HG02981 (cell line): ENCODE measurements at regions not wholly inside any gene's neighbourhood (a gene's known extent, or its start where the extent isn't known, plus 50 kb on each side); places are given as distances from the start of the nearest gene placed in this dataset.
A peak's percentile ranks its signal among the peaks of the same experiment; 100 is the strongest.
"Not testable (repeated sequence)": the region's sequence is repeated elsewhere in the genome, so short reads cannot be mapped to it uniquely, and the experiment has no call there.

Experiments used
- ATAC-seq: cut with Tn5 transposase; IDR thresholded peaks from one replicate; pipeline ENCODE4 v1.9.1; 2021; ENCODE audit warnings: mild to moderate bottlenecking, moderate library complexity; ENCODE audit not compliant: unreplicated experiment

DNA sequence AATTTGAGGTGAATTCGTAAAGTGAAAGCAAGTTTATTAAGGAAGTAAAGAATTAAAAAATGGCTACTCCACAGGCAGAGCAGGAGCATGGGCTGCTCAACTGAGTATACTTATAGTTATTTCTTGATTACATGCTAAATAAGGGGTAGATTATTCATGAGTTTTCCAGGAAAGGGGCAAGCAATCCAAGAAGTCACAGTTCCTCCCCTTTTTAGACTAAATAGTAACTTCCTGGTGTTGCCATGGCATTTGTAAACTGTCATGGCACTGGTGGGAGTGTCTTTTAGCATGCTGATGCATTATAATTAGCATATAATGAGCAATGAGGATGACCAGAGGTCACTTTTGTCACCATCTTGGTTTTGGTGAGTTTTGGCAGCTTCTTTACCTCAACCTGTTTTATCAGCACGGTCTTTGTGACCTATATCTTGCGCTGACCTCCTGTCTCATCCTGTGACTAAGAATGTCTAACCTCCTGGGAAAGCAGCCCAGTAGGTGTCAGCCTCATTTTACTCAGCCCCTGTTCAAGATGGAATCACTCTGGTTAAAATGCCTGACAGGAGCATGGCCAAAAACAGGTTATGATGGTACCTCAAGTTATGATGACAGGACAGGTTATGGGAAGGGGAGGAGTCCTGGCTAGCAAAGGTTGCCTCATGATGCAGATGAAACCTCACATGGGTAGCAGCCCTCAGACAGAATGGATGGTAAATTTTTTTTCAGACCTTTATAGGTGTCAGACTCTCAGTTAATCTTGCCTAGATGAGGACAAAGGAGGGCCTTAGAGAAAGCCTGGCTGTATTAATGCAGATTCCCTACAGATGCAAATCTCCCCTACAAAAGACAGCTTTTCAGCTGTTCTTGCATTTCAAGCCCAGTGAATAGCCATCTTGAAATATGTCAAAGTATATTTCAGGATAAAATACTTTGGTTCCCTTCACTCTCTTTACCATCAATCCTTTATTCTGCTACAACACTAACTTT lies 49.7 kb downstream of the SIPA1L2 start:
- no peak for ATAC-seq

DNA sequence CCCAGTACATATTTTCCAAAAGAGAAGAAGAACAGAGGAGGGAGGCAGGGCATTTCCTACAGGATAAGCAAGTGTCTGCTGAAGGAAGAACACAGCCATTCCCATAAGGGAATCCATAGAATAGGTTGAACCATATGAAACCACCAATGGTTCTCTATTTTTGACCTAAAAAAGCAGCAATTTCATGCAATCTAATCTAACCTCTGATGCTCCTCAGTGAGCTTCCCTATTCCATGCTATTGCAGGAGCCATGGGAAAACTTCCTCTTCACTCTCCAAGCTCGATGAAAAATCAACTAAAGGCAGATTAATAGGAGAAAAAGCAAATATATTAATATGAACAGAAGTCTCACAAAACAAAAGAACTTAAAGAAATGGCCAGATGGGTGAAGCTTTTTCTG lies 50.5 kb downstream of the SIPA1L2 start:
- ATAC-seq: no peak

DNA sequence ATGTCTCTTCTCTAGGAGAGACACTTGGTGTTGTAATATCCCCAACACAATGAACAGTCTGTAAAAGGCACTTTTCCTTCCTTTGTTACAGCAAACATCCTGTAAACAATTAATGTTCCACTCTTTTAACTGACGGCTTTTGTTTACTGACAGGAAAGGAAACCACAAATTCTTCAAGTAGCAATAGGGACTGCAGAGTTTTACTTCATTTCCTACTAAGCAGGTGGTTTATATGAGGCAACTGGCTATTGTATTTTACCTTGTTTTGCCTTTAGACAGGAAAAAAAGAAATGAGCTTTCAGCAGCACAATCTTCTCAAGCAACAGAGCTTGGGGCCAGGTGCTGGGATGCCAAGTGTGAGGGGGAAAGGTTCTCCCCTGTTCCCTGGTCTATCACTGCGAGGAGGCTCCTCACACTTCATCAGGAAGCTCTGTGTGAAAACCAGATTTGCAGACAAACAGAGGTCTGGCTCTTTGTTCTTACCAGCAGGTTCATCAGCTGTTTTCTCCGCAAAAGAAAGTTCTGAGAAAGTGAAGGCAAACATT lies 51.2 kb downstream of the SIPA1L2 start:
- peak; percentile 45 for ATAC-seq

DNA sequence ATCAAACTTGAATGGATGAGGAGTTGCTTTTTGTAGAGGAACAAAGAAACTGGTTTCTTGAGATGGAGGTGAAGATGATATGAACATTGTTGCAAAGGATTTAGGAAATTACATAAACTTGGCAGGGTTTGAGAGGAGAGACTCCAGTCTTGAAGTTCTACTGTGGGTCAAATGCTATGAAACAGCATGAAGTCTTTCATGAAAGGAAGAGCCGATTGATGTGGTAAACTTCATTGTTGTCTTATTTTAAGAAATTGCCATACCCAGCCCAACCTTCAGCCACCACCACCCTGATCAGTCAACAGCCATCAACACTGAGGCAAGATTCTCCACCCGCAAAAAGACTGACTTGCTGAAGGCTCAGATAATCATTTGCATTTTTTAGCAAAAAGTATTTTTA lies 52.2 kb downstream of the SIPA1L2 start:
- no peak for ATAC-seq

DNA sequence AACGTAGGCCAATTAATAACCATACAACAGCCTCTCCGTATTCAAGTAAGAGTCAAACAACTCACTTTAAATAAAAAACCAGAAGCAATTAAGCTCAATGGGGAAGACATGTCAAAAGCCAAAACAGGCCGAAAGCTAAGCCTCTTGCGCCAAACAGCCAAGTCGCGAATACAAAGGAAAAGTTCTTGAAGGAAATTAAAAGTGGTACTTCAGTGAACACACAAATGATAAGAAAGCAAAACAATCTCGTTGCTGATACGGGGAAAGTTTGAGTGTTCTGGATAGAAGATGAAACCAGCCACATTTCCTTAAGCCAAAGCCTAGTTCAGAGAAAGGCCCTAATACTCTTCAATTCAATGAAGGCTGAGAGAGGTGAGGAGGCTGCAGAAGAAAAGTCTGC lies 53.4 kb downstream of the SIPA1L2 start:
- ATAC-seq: no peak

DNA sequence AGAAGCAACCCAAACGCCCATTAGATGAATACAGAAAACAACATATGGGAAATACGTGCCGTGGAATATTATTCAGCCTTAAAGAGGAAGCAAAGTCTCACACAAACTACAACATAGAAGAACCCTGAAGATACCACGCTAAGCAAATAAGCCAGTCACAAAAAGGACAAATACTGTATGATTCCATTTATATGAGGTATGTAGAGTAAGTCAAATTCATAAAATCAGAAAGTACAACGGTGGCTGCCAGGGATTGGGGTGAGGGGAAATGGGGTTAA lies 54.2 kb downstream of the SIPA1L2 start:
- no peak for ATAC-seq

DNA sequence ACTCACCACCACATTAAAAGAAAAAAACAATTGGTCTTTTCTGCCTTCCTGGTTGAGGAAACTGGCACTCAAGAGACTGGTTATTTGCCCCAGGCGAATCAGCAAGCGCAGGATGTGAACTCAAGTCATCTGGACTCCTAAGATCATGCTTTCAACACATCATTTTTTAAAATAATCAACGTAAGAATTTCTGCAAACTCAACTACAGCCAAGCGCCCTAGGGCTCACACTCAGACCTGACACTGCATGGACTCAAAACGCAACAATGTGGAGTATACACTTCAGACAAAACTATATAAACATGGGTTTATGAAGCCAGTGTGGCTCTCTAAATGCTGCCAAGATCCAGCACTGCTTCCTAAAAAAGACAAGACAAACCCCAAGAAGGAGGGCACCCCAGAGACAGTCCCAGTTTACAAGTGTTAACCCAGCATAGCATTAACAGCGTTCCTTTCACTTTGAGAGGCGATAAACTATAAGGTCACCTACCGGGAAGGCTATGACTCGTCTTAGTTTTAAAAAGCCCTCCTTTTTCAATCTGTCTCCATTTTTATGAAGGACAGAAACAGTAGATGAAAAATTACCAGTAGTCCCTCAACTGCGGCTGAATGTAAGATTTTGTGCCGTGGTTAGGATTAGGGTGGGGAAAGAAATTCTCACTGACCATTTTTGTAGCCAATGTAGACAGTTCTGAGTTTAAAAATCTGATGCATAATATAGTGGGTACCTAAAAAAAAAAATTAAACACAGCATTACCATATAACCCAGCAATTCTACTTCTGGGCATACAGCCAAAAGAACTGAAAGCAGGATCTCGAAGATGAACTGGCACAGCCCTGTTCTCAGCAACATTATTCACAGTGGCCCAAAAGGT lies 54.8 kb downstream of the SIPA1L2 start:
- ATAC-seq: no peak

DNA sequence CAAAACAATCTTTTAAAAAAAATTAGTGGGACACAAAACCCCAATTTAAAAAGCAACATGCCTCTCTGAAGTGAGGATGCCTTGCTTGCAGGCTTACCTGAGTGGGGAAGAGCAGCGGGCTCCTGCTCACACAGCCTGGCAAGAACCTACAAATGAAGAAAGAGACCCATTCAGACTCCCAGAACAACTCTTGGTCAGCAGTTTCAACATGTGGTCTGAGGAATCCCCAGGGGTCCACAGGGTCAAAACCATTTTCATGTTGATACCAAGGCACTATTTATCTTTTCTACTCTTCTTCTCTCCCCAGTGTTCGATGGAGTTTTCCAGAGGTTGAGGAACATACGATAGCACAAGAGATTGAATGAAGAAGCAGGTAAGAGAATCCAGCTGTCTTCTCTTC lies 55.9 kb downstream of the SIPA1L2 start:
- ATAC-seq: no peak

DNA sequence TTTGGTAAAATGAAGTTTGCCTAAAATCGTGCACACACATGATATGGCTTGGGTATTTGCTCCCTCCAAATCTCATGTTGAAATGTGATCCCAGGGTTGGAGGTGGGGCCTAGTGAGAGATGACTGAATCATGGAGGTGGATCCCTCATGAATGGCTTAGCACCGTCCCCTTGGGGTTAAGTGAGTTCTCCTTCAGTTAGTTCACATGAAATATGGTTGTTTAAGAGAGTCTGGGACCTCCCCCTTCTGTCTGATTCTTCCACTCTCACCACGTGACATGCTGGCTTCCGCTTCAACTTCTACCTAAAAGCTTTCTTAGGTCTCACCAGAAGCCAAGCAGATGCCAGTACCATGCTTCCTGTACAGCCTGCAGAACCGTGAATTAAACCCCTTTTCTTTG lies 58.4 kb downstream of the SIPA1L2 start:
- ATAC-seq: no peak

DNA sequence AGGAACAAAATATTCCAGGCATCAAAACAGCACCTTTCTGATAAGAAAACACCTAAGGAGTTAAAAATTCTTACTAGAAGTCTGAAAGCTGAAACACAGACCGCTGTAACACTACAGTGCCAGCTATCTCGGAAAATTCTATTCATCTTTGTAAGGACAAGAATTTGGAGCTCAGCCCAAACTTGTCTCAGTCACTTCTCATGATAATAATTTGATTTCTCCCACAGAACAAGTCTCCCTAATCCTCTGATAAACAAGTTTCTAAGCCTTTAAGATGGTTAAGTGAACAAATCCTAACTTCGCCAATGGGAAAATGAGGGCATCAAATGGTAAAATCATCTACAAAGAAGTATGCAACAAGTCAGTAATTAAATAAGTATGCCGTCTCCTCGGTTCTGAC lies 59.9 kb downstream of the SIPA1L2 start:
- no peak for ATAC-seq

DNA sequence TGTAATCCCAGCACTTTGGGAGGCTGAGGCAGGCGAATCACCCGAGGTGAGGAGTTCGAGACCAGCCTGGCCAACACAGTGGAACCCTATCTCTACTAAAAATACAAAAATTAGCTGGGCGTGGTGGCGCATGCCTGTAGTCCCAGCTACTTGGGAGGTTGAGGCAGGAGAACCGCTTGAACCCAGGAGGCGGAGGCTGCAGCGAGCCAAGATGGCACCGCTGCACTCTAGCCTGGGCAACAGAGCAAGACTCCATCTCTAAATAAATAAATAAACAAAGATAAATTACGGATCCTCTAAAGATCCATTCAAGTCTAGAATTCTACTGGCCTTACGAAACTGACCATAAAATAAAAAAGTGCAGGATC lies 60.4 kb downstream of the SIPA1L2 start:
- ATAC-seq: not testable (repeated sequence)

DNA sequence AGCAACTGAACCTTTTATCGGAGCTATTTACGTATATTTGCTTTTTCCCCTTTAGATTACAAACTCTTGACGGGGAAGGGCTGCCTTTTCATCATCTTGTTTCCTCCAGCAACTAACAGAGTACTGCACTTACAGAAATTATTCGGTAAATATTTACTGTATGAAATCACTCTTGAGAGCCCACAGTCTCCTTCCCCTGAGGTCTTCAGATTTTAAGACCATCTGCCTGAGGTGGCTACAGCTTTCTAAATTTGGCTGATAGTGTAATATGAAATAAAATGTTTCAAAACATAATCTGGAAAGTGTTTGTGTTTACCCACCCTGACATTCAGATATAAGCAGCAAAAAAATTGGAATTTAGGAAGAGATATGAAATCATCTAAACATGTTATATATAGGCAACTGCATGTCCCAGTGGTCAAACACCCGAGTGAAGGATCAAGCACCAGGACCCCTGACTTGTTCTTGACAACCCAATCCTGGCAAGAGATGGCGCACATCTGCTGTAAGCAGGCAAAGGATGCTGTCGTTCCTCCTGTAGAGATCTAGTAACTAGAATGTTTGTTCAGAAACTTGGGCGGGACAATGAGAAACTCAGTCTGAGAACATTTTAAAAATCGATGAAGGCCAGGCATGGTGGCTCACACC lies 60.9 kb downstream of the SIPA1L2 start:
- ATAC-seq: no peak

DNA sequence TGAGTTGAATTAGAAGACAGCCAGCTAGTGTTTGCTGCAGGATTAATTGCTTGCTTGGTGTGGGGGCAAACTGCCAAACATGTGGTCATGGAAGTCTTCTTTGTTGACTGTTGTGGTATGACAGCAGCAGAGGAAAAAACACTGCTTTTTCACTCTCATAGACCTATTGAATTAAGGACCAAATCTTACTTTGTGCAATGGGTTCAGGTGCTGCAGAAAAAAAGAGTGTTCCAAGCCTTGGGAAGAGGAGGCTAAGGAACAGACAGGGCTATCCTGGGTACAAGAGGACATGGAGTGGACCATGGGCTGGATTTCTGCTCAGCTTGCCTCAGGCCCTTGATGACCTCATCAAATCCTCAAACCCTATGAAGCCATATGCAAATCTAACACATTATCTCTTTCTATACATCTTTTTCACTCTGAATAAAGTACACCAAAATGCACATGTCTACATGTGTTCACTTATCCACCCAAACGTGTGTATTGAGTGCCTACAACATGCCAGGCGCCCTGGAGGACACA lies 61.5 kb downstream of the SIPA1L2 start:
- ATAC-seq: no peak

DNA sequence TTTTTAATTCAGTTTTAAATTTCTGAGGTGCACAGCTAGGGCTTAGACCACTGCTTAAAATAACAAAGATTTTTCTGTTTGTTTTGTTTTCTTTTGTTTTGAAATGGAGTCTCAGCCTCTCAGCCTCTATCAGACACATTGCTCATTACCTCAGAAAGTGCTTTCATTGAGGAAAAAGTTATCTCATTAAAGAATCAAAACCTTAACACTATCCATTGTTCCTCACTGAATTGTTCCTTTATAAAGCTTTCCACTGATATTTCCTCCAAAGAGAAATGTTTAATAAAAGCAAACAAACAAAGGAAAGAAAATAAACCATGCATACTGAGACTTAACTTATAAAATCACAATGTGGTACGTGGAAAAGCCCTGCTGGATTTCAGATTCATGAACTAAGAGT lies 63.8 kb downstream of the SIPA1L2 start:
- no peak for ATAC-seq

DNA sequence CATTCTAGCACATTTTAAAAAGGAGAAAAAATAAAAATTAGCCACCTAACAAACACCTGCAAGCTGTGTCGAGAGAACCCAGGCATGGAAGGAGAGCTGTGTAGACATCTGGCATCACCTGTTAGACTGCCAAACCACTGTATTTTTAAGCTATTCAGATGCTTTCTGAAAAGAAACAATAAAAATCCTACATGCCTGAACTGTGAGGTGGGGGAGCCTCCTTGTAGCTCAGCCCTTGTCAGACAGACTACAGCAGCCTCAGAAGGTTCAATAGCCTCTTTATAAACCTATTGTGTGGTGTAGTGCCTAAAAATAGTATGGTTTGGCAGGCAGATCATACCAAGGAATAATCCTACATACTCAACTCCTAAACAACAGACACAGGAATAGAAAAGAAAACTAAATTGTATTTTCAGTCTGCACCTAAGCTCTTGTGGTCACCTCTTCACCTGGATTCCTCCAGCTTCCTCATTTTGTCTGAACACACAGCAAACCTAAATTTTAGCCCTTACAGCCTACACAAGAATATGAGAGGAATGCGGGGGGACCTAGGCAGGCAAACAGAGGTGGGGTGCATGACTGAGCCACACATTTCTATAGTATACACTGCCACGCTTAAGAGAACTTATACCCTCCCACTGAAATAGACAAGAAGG lies 67.0 kb downstream of the SIPA1L2 start:
- no peak for ATAC-seq

DNA sequence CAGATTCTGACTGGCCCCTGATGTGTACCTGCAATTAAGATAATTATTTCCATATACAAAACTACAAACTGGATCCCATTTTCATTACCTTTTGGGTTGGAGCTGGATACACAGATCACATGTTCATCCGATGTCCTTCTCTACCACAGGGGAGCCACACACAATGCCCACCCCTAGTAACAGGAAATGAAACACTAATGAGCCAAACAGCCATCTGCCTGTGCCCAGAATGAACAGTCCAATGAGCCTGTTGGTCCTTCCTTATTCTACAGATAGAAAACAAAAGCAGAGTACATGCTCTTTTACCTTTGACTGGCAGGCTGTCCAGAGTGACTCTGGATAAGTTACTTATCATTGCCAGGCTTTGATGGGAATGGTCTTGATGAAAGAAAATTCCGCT lies 68.6 kb downstream of the SIPA1L2 start:
- ATAC-seq: no peak

DNA sequence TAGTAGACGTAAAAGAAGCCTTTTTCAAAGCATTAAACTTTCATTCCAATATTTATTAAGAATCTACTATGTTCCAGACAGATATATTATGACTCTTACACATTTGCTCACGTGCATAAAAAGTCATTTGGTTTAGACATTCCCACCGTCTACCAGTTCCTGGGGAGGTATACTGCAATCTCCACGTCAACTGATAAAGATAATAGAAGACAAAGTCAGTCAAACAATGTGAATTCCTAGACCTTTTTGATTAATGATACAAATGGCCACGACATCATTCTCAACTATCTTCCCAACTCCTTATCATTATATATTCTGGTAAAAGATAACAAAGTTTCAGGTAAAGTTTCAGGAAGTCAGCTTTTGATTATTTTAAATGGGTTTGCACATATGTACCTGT lies 69.0 kb downstream of the SIPA1L2 start:
- no peak for ATAC-seq

DNA sequence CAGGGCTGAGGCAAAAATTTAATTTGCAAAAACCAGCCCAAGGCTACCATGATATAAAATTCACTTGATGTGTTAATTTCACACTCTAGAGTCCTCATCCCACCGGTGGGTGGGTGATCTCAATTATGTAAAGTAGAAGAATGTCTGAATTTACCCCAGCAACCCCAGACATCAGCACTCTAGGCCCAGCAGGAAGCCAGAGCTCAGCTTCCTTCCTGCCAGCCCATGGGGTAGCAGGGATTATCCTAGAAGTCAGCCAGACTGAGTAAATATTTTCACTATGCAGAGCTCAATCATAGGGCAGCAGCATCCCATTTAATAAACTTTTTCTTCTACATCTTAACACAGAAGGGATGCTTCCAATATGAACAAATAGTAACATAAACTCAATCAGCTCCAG lies 71.0 kb downstream of the SIPA1L2 start:
- no peak for ATAC-seq

DNA sequence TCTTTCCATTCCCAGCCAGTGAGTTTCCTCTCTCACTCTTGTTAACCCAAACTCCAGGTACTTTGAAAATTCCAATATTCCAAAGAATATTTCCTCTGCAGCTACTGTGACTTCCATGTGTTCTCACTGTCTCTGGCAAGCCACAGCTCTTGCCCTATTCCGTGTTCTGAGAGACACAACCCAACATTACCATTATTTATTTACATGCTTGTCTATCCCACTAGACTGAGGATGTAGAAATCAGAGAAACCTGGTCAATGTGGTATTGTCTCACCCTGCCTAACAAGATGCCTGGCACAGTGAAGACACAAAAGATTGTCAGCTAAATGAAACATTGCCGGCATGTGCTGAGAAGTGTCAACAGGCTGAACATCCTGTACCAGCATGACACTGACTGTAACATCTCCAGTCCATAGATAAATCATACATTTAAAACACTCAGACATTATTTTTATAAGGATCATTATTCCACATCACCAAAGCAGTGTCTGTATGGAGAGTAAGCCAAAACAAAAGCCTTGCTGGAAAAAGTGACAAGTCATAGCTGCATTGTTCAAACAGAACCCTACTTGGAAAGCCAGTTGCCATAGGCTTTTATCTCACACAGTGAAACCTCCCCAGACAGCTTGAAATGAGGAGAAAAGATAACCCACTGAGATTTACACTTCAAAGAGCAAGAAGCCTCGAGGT lies 72.3 kb downstream of the SIPA1L2 start:
- ATAC-seq: no peak

DNA sequence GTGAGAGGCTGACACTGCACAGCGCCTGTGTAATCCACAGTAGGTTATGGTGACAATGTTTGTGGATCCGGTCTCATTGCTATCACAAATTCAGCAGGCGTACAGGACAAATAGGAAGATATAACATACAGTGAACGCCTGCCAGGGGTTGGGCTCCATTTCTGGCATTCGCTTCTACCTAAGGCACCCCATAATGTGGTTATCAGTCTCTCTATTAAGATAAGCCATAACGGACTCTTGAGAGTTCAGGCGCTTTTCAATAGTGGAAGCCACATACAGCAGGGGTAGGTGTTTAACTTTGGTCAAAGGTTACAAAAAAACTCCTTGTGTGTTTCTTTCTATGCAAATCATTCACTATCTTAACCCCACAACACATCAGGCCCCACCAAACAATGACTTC lies 72.8 kb downstream of the SIPA1L2 start:
- ATAC-seq: no peak
